HepG2 (cell line): ENCODE measurements at regions not wholly inside any gene's neighbourhood (a gene's known extent, or its start where the extent isn't known, plus 50 kb on each side); places are given as distances from the start of the nearest gene placed in this dataset.

ENCODE experiments used
- CTCF ChIP-seq: sonication (generic); formaldehyde crosslinking; IDR thresholded peaks from 2 replicates; pipeline ENCODE4 v1.5.0; 2020; ENCODE audit warnings: mild to moderate bottlenecking, missing genetic modification reagents, moderate library complexity
- MXI1 ChIP-seq: IDR thresholded peaks from 3 replicates; pipeline ENCODE4 v1.6.1; 2012; ENCODE audit warnings: low read depth, low read length, inconsistent platforms, borderline replicate concordance
- POLR2AphosphoS2 ChIP-seq: IDR thresholded peaks from 2 replicates; pipeline ENCODE4 v1.6.1; 2011; ENCODE audit warnings: low read depth, low read length, improper control_type of control experiment

GRCh38 chr6:135126034-135126433, 55.1 kb upstream of the MYB start:
- TF ChIP-seq MXI1: no peak
- no peak for TF ChIP-seq CTCF (CRISPR knock-in tag)
- TF ChIP-seq POLR2AphosphoS2: no peak
